ENCODE measurements at regions not wholly inside any gene's neighbourhood (a gene's known extent, or its start where the extent isn't known, plus 50 kb on each side); places are given as distances from the start of the nearest gene placed in this dataset.

GRCh38 chr7:23909426-23909825, 199.4 kb downstream of the STK31 start (continued):
- TF ChIP-seq REST (IDR thresholded peaks at IDR 0.05; ENCODE audit: low read depth) (no peak), YY1 (IDR thresholded peaks at IDR 0.05; ENCODE audit: extremely low read depth, insufficient replicate concordance, low read depth, low read length) (no peak), ZNF274 (IDR thresholded peaks at IDR 0.05; ENCODE audit: low read depth, low read length) (no peak), ELF1 (IDR thresholded peaks at IDR 0.05; ENCODE audit: borderline replicate concordance, low read depth) (no peak), POLR2AphosphoS5 (IDR thresholded peaks at IDR 0.05; ENCODE audit: low read depth, low read length) (no peak), SIN3A (IDR thresholded peaks at IDR 0.05; ENCODE audit: low read depth) (no peak), FOSL1 (IDR thresholded peaks at IDR 0.05; ENCODE audit: low read depth) (no peak)
- TF ChIP-seq, protein P1, sequence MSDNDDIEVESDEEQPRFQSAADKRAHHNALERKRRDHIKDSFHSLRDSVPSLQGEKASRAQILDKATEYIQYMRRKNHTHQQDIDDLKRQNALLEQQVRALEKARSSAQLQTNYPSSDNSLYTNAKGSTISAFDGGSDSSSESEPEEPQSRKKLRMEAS (IDR thresholded peaks at IDR 0.05): no peak

- Histone ChIP-seq H3K9me2 (ENCODE audit: insufficient read depth) (no peaks in the 10 kb centered on the region), H2AFZ (ENCODE audit: low read depth, low read length, poor library complexity, severe bottlenecking) (no peak overlapping the region), H3K4me1 (ENCODE audit: control insufficient read depth in 1 of 2, insufficient read depth in 2 of 2, low read length in 2 of 2) (no peaks in the 10 kb centered on the region), H3K4me3 (replicated peaks in 1 of 2; ENCODE audit: low read depth in 1 of 2, low read length in 2 of 2) (no peak overlapping the region), H3K9me3 (ENCODE audit: control insufficient read depth in 1 of 2, insufficient read depth in 1 of 2, low read depth in 1 of 2, low read length in 2 of 2) (no peaks in the 10 kb centered on the region), H3K79me2 (ENCODE audit: insufficient read depth, low read length) (no peaks in the 10 kb centered on the region), H3K27ac (ENCODE audit: low read depth, low read length) (no peak overlapping the region), H3K36me3 (ENCODE audit: control insufficient read depth in 1 of 2, insufficient read depth in 2 of 2, low read length in 2 of 2) (no peaks in the 10 kb centered on the region), H4K20me1 (ENCODE audit: insufficient read depth) (no peaks in the 10 kb centered on the region), H3K4me2 (ENCODE audit: low read length) (no peak overlapping the region), H3K27me3 (ENCODE audit: insufficient read depth, low read length) (0 out of 2 replicates have a peak, but pooled peaks cover 5% of the 10 kb centered on the region), H3K9ac (ENCODE audit: low read length) (no peak overlapping the region)
- RAD21 ChIA-PET (ENCODE audit: low non-redundant PET in 1 of 2, low total read pairs in 2 of 2, uncharacterized antibody in 2 of 2, unreplicated experiment in 2 of 2): no interaction called here
- ATAC-seq: no peak
- intact Hi-C loops (cut with micrococcal nuclease): no loop called here
- DNase-seq (ENCODE audit: low read depth, low spot score): no peak
- POLR2A ChIA-PET: no interaction called here
- BruUV-seq (replicated peaks): no TSS peak
- TF ChIP-seq CBX3 (IDR thresholded peaks at IDR 0.05; ENCODE audit: low read depth) (no peak), ATF3 (IDR thresholded peaks at IDR 0.05) (no peak), POLR2A (IDR thresholded peaks at IDR 0.05; ENCODE audit: borderline replicate concordance, extremely low read depth, insufficient read depth, insufficient read length) (no peak), ZNF274 (IDR thresholded peaks at IDR 0.05; ENCODE audit: low read depth, low read length) (no peak), RAD21 (IDR thresholded peaks at IDR 0.05; ENCODE audit: low read depth) (no peak), POLR2AphosphoS5 (IDR thresholded peaks at IDR 0.05; ENCODE audit: low read depth, low read length) (no peak), ZFX (IDR thresholded peaks at IDR 0.05) (no peak), SIN3A (IDR thresholded peaks at IDR 0.05; ENCODE audit: low read depth) (no peak), TCF7L2 (IDR thresholded peaks at IDR 0.05; ENCODE audit: borderline replicate concordance, extremely low read depth, insufficient read depth, insufficient read length) (no peak), YY1 (IDR thresholded peaks at IDR 0.05; ENCODE audit: extremely low read depth, insufficient replicate concordance, low read depth, low read length) (no peak), EZH2 (IDR thresholded peaks at IDR 0.05) (no peak)
- CTCF ChIA-PET: no interaction called here
Measured at GRCh38 chr7:23912065-23912464, 202.0 kb downstream of the STK31 start.
